ENCODE measurements at regions not wholly inside any gene's neighbourhood (a gene's known extent, or its start where the extent isn't known, plus 50 kb on each side); places are given as distances from the start of the nearest gene placed in this dataset.

DNA sequence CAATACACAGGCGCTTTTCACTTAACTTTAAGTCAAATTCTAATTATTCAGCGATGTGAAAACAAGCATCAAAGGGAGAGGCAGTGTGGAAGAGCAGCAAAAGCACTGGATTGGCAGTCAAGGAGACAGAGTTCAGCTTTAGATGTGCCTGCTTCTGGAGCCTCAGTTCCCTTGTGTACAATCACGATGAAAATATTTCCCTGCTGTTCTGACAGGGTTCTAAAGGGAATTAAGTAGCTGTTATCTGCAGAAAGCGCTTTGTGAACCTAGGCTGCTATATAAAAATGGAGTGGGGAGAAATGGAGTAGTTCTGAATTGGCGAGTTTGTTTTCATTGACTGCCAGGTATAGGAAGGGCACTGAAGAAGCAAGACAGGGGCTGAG, 237.8 kb upstream of the SP8 start:
- H2AFZ ChIP-seq (ENCODE audit: low read depth, low read length), result no peak overlapping the region
- no peaks in the 10 kb centered on the region for H3K9me3 ChIP-seq (ENCODE audit: insufficient read depth, low read length, severe bottlenecking)
- no peak overlapping the region for H3K4me3 ChIP-seq (ENCODE audit: low read depth in 1 of 2, low read length in 2 of 2)
- no peaks in the 10 kb centered on the region for H4K20me1 ChIP-seq (ENCODE audit: insufficient read depth, low read length)
- no peaks in the 10 kb centered on the region for H3K36me3 ChIP-seq (ENCODE audit: insufficient read depth, low read length)
- no peaks in the 10 kb centered on the region for H3K27me3 ChIP-seq (ENCODE audit: insufficient read depth, low read length, poor library complexity)
- no peaks in the 10 kb centered on the region for H3K4me1 ChIP-seq (ENCODE audit: insufficient read depth, low read length)
- no peak for ATAC-seq (ENCODE audit: insufficient read depth, low read depth)
- H3K9ac ChIP-seq (ENCODE audit: low read depth, low read length), result no peak overlapping the region
- no peaks in the 10 kb centered on the region for H3K79me2 ChIP-seq (ENCODE audit: insufficient read depth, low read length)
- DNase-seq, result no peak
- no peak overlapping the region for H3K27ac ChIP-seq (ENCODE audit: low read length)
- no peak overlapping the region for H3K4me2 ChIP-seq (ENCODE audit: insufficient read depth, low read length)
- TF ChIP-seq, protein P1, sequence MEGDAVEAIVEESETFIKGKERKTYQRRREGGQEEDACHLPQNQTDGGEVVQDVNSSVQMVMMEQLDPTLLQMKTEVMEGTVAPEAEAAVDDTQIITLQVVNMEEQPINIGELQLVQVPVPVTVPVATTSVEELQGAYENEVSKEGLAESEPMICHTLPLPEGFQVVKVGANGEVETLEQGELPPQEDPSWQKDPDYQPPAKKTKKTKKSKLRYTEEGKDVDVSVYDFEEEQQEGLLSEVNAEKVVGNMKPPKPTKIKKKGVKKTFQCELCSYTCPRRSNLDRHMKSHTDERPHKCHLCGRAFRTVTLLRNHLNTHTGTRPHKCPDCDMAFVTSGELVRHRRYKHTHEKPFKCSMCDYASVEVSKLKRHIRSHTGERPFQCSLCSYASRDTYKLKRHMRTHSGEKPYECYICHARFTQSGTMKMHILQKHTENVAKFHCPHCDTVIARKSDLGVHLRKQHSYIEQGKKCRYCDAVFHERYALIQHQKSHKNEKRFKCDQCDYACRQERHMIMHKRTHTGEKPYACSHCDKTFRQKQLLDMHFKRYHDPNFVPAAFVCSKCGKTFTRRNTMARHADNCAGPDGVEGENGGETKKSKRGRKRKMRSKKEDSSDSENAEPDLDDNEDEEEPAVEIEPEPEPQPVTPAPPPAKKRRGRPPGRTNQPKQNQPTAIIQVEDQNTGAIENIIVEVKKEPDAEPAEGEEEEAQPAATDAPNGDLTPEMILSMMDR (IDR thresholded peaks at IDR 0.05; ENCODE audit: borderline replicate concordance, extremely low read depth, low read length, poor library complexity, severe bottlenecking), result no peak
- TF ChIP-seq EZH2 (IDR thresholded peaks at IDR 0.05; ENCODE audit: borderline replicate concordance, low read depth, low read length, severe bottlenecking), result no peak

DNA sequence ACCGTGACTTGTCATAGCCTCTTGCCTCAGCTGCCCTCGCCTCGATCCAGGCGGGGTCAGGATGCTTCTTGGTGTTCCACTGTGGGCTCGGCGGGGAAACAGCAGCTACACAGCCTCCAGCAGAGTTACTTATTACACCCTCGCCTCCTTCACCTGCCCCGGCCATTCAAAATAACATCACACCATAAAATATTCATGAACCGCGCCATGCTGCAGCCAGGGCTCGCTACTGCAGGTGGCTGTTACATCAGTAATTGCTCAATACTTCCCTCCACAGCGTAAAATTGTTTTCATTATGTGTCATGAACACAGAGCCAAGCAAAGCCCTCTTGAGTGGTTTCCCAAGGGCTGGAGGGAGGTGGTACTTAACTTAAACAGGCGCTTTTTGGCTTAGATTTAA, 241.5 kb upstream of the SP8 start:
- H3K9me3 ChIP-seq (ENCODE audit: insufficient read depth, low read length, severe bottlenecking), result no peaks in the 10 kb centered on the region
- DNase-seq (no peak), ATAC-seq (ENCODE audit: insufficient read depth, low read depth) (no peak)
- H2AFZ ChIP-seq (ENCODE audit: low read depth, low read length), result no peak overlapping the region
- H3K4me1 ChIP-seq (ENCODE audit: insufficient read depth, low read length), result no peaks in the 10 kb centered on the region
- H3K27me3 ChIP-seq (ENCODE audit: insufficient read depth, low read length, poor library complexity), result no peaks in the 10 kb centered on the region
- no peak overlapping the region for H3K9ac ChIP-seq (ENCODE audit: low read depth, low read length)
- no peak overlapping the region for H3K4me2 ChIP-seq (ENCODE audit: insufficient read depth, low read length)
- no peak overlapping the region for H3K4me3 ChIP-seq (ENCODE audit: low read depth in 1 of 2, low read length in 2 of 2)
- no peaks in the 10 kb centered on the region for H3K36me3 ChIP-seq (ENCODE audit: insufficient read depth, low read length)
- H3K79me2 ChIP-seq (ENCODE audit: insufficient read depth, low read length), result no peaks in the 10 kb centered on the region
- no peak overlapping the region for H3K27ac ChIP-seq (ENCODE audit: low read length)
- no peaks in the 10 kb centered on the region for H4K20me1 ChIP-seq (ENCODE audit: insufficient read depth, low read length)
- TF ChIP-seq, protein P1 (IDR thresholded peaks at IDR 0.05; ENCODE audit: borderline replicate concordance, extremely low read depth, low read length, poor library complexity, severe bottlenecking), result no peak
- no peak for TF ChIP-seq EZH2 (IDR thresholded peaks at IDR 0.05; ENCODE audit: borderline replicate concordance, low read depth, low read length, severe bottlenecking)

DNA sequence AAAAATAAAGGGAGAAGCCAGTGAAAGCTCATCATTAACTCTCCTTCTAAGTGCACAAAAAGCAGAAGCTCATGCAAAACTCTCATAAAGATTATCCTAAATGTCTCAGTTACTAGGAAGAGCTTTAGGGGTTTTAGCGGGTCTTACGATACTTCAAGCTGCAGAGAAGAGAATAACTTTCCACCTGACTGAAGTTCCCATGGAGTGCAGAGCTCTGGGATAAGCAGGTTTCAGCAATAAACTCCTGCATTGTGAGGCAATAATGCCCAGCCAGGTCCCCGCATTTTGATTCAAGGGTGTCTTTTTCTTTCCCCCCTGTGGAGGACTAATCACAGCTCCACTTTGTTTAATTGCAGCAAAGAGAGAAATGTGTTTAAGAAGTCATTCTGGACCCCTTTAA, 241.9 kb upstream of the SP8 start:
- H3K9ac ChIP-seq (ENCODE audit: low read depth, low read length), result no peak overlapping the region
- H2AFZ ChIP-seq (ENCODE audit: low read depth, low read length), result no peak overlapping the region
- no peak for ATAC-seq (ENCODE audit: insufficient read depth, low read depth)
- H3K9me3 ChIP-seq (ENCODE audit: insufficient read depth, low read length, severe bottlenecking), result no peaks in the 10 kb centered on the region
- no peaks in the 10 kb centered on the region for H3K4me1 ChIP-seq (ENCODE audit: insufficient read depth, low read length)
- H3K27me3 ChIP-seq (ENCODE audit: insufficient read depth, low read length, poor library complexity), result no peaks in the 10 kb centered on the region
- no peak overlapping the region for H3K4me3 ChIP-seq (ENCODE audit: low read depth in 1 of 2, low read length in 2 of 2)
- TF ChIP-seq, protein P1 (IDR thresholded peaks at IDR 0.05; ENCODE audit: borderline replicate concordance, extremely low read depth, low read length, poor library complexity, severe bottlenecking), result no peak
- TF ChIP-seq EZH2 (IDR thresholded peaks at IDR 0.05; ENCODE audit: borderline replicate concordance, low read depth, low read length, severe bottlenecking), result no peak
- H3K27ac ChIP-seq (ENCODE audit: low read length), result no peak overlapping the region
- H3K4me2 ChIP-seq (ENCODE audit: insufficient read depth, low read length), result no peak overlapping the region
- no peak for DNase-seq
- H3K79me2 ChIP-seq (ENCODE audit: insufficient read depth, low read length), result no peaks in the 10 kb centered on the region
- no peaks in the 10 kb centered on the region for H3K36me3 ChIP-seq (ENCODE audit: insufficient read depth, low read length)
- H4K20me1 ChIP-seq (ENCODE audit: insufficient read depth, low read length), result no peaks in the 10 kb centered on the region

DNA sequence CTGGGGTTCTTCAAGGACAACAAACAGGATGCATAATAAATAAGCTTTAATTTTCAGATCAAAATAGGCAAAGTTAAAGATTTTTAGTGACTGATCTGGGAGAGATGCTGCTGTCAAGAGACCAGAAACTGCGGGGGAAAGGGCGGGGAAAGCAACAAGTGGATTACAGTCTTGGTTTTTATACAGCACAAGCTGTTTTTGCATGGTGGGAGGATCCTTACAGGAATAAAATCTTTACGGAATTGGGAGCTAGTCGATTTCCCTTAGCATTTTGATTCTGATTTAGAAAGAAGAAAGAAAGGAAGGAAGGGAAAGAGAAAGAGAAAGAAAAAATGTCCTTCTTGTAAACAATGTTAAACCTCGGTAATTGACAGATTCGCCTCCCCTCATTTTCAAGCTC, 242.3 kb upstream of the SP8 start:
- DNase-seq, result no peak

More for the DNA sequence above, 242.3 kb upstream of the SP8 start:
- no peak for TF ChIP-seq EZH2 (IDR thresholded peaks at IDR 0.05; ENCODE audit: borderline replicate concordance, low read depth, low read length, severe bottlenecking)
- TF ChIP-seq, protein P1 (IDR thresholded peaks at IDR 0.05; ENCODE audit: borderline replicate concordance, extremely low read depth, low read length, poor library complexity, severe bottlenecking), result no peak
- H3K4me3 ChIP-seq (ENCODE audit: low read depth in 1 of 2, low read length in 2 of 2), result no peak overlapping the region
- H3K79me2 ChIP-seq (ENCODE audit: insufficient read depth, low read length), result no peaks in the 10 kb centered on the region
- no peaks in the 10 kb centered on the region for H3K4me1 ChIP-seq (ENCODE audit: insufficient read depth, low read length)
- no peak overlapping the region for H3K9ac ChIP-seq (ENCODE audit: low read depth, low read length)
- H3K9me3 ChIP-seq (ENCODE audit: insufficient read depth, low read length, severe bottlenecking), result no peaks in the 10 kb centered on the region
- ATAC-seq (ENCODE audit: insufficient read depth, low read depth), result no peak
- H3K27me3 ChIP-seq (ENCODE audit: insufficient read depth, low read length, poor library complexity), result no peaks in the 10 kb centered on the region
- H3K4me2 ChIP-seq (ENCODE audit: insufficient read depth, low read length), result no peak overlapping the region
- H3K27ac ChIP-seq (ENCODE audit: low read length), result no peak overlapping the region
- no peaks in the 10 kb centered on the region for H4K20me1 ChIP-seq (ENCODE audit: insufficient read depth, low read length)
- H2AFZ ChIP-seq (ENCODE audit: low read depth, low read length), result no peak overlapping the region
- H3K36me3 ChIP-seq (ENCODE audit: insufficient read depth, low read length), result no peaks in the 10 kb centered on the region

All from DND-41 (cell line).